Right atrium auricular region (tissue), 2 donors: ENCODE measurements at regions not wholly inside any gene's neighbourhood (a gene's known extent, or its start where the extent isn't known, plus 50 kb on each side); places are given as distances from the start of the nearest gene placed in this dataset.
A peak's percentile ranks its signal among the peaks of the same experiment; 100 is the strongest.

Source experiments
- DNase-seq: peaks from one replicate; pipeline ENCODE4 v3.0.0-alpha.2; 2019; ENCODE audit warnings: low spot score
- H3K27ac ChIP-seq, 2 donors: fragments of 200-600 bp; sonication (generic); 1 replicate in 1 of 2; 2 replicates in 1 of 2; pipeline ENCODE4 v1.5.1; 2016 to 2019
- H3K27me3 ChIP-seq, 2 donors: fragments of 200-600 bp; sonication (generic); one replicate each; pipeline versions ENCODE4 v1.5.1 to v1.6.0; 2017 to 2019
- H3K36me3 ChIP-seq: fragments of 200-600 bp; sonication (generic); one replicate; pipeline ENCODE4 v1.5.1; 2016
- H3K4me1 ChIP-seq, 2 donors: fragments of 200-600 bp; sonication (generic); one replicate each; pipeline versions ENCODE4 v1.5.1 to v1.6.0; 2017 to 2019
- H3K4me3 ChIP-seq, 2 donors: fragments of 200-600 bp; sonication (generic); 1 replicate in 1 of 2; 2 replicates in 1 of 2; pipeline ENCODE4 v1.5.1; 2017 to 2019; ENCODE audit warnings: mild to moderate bottlenecking in 1 of 2, moderate library complexity in 1 of 2
- H3K9me3 ChIP-seq, 2 donors: fragments of 200-600 bp; sonication (generic); one replicate each; pipeline ENCODE4 v1.5.1; 2019
- TF ChIP-seq, protein P1 (sequence below), 2 donors: fragments of 200-600 bp; sonication (generic); IDR thresholded peaks; one replicate each; pipeline ENCODE4 v1.5.1; 2019; ENCODE audit warnings: antibody characterized with exemption in 2 of 2

DNA sequence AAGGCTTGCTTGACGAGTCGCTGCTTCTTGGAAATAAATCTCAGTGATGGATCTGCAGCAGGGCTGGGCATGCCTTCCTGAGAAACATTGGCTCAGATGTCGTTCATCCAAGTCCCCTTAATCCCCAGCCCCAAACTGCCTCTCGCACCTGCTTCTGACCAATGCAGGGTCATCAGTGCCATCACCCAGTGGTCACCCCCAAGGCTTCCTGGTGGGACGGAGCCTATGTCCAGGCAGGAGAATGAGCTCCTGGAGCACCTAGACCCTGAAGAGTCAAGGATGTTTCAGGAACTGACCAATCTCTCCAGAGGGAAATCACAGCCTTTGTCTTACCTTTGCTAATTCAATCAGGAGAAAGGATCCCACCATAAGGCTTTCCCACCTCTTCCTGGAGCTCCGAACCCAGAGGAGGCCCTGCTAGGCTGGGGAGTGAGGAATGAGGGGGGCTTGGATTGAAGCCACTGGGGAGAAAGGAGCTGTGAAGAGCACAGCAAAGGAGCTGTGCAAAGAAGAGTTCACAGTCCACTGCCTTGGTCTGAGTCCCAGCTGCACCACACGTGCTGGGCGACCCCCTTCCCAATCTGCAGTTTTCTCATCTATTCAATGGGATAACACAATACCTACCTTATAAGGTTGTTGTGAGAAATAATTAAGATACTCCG, 416.1 kb downstream of the NPHP4 start:
- H3K27me3 ChIP-seq, result no peaks in the 10 kb centered on the region
- DNase-seq, result no peak
- H3K36me3 ChIP-seq, result no peaks in the 10 kb centered on the region
- H3K9me3 ChIP-seq, result peaks cover 0 to 3% of the 10 kb centered on the region in 2 donors
- no peak overlapping the region for H3K27ac ChIP-seq
- TF ChIP-seq, protein P1, sequence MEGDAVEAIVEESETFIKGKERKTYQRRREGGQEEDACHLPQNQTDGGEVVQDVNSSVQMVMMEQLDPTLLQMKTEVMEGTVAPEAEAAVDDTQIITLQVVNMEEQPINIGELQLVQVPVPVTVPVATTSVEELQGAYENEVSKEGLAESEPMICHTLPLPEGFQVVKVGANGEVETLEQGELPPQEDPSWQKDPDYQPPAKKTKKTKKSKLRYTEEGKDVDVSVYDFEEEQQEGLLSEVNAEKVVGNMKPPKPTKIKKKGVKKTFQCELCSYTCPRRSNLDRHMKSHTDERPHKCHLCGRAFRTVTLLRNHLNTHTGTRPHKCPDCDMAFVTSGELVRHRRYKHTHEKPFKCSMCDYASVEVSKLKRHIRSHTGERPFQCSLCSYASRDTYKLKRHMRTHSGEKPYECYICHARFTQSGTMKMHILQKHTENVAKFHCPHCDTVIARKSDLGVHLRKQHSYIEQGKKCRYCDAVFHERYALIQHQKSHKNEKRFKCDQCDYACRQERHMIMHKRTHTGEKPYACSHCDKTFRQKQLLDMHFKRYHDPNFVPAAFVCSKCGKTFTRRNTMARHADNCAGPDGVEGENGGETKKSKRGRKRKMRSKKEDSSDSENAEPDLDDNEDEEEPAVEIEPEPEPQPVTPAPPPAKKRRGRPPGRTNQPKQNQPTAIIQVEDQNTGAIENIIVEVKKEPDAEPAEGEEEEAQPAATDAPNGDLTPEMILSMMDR (IDR thresholded peaks at IDR 0.05), result no peak
- H3K4me1 ChIP-seq, result no peaks in the 10 kb centered on the region
- H3K4me3 ChIP-seq, result no peak overlapping the region

- H3K36me3 ChIP-seq, result no peaks in the 10 kb centered on the region
- H3K9me3 ChIP-seq, result peaks cover 0 to 4% of the 10 kb centered on the region in 2 donors
- H3K4me3 ChIP-seq, result no peak overlapping the region
- no peak overlapping the region for H3K27ac ChIP-seq
- peak; percentile 38 for DNase-seq
- H3K4me1 ChIP-seq, result no peaks in the 10 kb centered on the region
- TF ChIP-seq, protein P1 (IDR thresholded peaks at IDR 0.05), result no peak
- H3K27me3 ChIP-seq, result no peaks in the 10 kb centered on the region
Measured at GRCh38 chr1:5575396-5575940, 416.8 kb downstream of the NPHP4 start.

DNA sequence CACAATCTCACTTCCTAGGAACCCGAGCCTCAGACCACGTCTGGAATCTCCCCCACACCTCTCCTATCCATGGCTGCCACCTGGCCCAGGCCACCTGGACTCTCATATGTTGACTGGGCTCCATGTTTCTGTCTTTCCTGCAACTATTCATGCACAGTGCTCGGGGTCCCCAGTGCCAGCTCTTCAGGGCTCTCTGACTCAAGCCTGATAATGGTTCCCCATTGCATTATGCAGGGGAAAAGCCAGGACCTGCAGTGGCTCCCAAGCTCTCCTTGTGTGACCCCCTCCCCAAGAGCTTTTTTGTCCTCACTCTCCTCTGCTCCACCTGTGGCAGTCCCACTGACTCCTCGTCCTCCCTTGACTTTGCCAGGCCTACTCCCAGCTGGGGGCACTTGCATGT, 417.6 kb downstream of the NPHP4 start:
- no peaks in the 10 kb centered on the region for H3K4me1 ChIP-seq
- TF ChIP-seq, protein P1 (IDR thresholded peaks at IDR 0.05), result no peak
- no peak overlapping the region for H3K27ac ChIP-seq
- H3K27me3 ChIP-seq, result no peaks in the 10 kb centered on the region
- H3K36me3 ChIP-seq, result no peaks in the 10 kb centered on the region
- peak; percentile 5 for DNase-seq
- H3K4me3 ChIP-seq, result no peak overlapping the region
- H3K9me3 ChIP-seq, result peaks cover 0 to 8% of the 10 kb centered on the region in 2 donors

GRCh38 chr1:5572794-5573193, 419.4 kb downstream of the NPHP4 start:
- no peaks in the 10 kb centered on the region for H3K27me3 ChIP-seq
- no peak overlapping the region for H3K27ac ChIP-seq
- DNase-seq, result peak; percentile 23
- TF ChIP-seq, protein P1 (IDR thresholded peaks at IDR 0.05), result no peak
- H3K36me3 ChIP-seq, result no peaks in the 10 kb centered on the region
- H3K9me3 ChIP-seq, result peaks cover 0 to 11% of the 10 kb centered on the region in 2 donors
- H3K4me1 ChIP-seq, result no peaks in the 10 kb centered on the region
- no peak overlapping the region for H3K4me3 ChIP-seq

- no peaks in the 10 kb centered on the region for H3K4me1 ChIP-seq
- no peak overlapping the region for H3K27ac ChIP-seq
- peaks cover 0 to 11% of the 10 kb centered on the region in 2 donors for H3K9me3 ChIP-seq
- TF ChIP-seq, protein P1 (IDR thresholded peaks at IDR 0.05), result no peak
- DNase-seq, result peak; percentile 21
- no peak overlapping the region for H3K4me3 ChIP-seq
- H3K36me3 ChIP-seq, result no peaks in the 10 kb centered on the region
- H3K27me3 ChIP-seq, result no peaks in the 10 kb centered on the region
Measured at GRCh38 chr1:5571861-5572401, 420.3 kb downstream of the NPHP4 start.
